GM06990 (cell line): ENCODE measurements at regions not wholly inside any gene's neighbourhood (a gene's known extent, or its start where the extent isn't known, plus 50 kb on each side); places are given as distances from the start of the nearest gene placed in this dataset.
A peak's percentile ranks its signal among the peaks of the same experiment; 100 is the strongest.

Experiments
- DNase-seq: peaks from one replicate; pipeline ENCODE4 v3.0.0-alpha.2; 2011; ENCODE audit not compliant: insufficient read length; ENCODE audit errors: extremely low read depth
- H3K27me3 ChIP-seq: replicated peaks from 2 replicates; pipeline ENCODE4 v1.6.0; 2011; ENCODE audit warnings: low read length; ENCODE audit not compliant: control insufficient read depth, insufficient read depth
- H3K36me3 ChIP-seq: 2 replicates; pipeline ENCODE4 v1.5.1; 2011; ENCODE audit warnings: low read length; ENCODE audit not compliant: control insufficient read depth, insufficient read depth
- H3K4me3 ChIP-seq: replicated peaks from 2 replicates; pipeline ENCODE4 v1.5.1; 2011; ENCODE audit warnings: low read depth, mild to moderate bottlenecking, control low read depth, low read length
- TF ChIP-seq, protein P1 (sequence below): IDR thresholded peaks from 2 replicates; pipeline ENCODE4 v1.5.1; 2011; ENCODE audit warnings: low read length, control low read depth, mild to moderate bottlenecking, inconsistent platforms; ENCODE audit not compliant: insufficient read depth, poor library complexity, severe bottlenecking

- Histone ChIP-seq H3K27me3 (no peaks in the 10 kb centered on the region), H3K4me3 (no peak overlapping the region), H3K36me3 (no peaks in the 10 kb centered on the region)
- TF ChIP-seq, protein P1, sequence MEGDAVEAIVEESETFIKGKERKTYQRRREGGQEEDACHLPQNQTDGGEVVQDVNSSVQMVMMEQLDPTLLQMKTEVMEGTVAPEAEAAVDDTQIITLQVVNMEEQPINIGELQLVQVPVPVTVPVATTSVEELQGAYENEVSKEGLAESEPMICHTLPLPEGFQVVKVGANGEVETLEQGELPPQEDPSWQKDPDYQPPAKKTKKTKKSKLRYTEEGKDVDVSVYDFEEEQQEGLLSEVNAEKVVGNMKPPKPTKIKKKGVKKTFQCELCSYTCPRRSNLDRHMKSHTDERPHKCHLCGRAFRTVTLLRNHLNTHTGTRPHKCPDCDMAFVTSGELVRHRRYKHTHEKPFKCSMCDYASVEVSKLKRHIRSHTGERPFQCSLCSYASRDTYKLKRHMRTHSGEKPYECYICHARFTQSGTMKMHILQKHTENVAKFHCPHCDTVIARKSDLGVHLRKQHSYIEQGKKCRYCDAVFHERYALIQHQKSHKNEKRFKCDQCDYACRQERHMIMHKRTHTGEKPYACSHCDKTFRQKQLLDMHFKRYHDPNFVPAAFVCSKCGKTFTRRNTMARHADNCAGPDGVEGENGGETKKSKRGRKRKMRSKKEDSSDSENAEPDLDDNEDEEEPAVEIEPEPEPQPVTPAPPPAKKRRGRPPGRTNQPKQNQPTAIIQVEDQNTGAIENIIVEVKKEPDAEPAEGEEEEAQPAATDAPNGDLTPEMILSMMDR: no peak
- no peak for DNase-seq
Observed at GRCh38 chr9:80177949-80178480, 606.2 kb downstream of the TLE4 start.

GRCh38 chr9:80175286-80176150, 603.8 kb downstream of the TLE4 start:
- TF ChIP-seq, protein P1: peak; percentile 65
- no peak overlapping the region for H3K4me3 ChIP-seq
- no peaks in the 10 kb centered on the region for H3K27me3 ChIP-seq
- no peak for DNase-seq
- no peaks in the 10 kb centered on the region for H3K36me3 ChIP-seq

DNA sequence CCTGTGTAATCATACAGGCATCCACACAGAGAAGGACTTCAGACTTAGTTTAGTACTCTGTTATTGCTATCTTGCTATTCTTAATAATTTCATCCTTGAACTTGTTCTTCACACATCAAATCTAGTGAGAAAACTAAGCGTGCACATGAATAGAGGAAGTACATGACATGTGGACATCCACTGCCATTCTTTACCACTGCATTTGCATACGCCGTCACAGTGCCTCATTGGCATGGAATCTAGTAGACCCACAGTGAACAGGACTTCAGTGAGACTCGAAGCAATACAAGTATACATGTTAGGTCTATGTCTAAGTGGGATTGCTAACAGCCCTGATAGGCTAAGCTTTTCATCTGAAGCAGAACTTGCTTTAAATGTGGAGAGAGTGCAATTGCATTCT, 592.1 kb downstream of the TLE4 start:
- TF ChIP-seq, protein P1: no peak
- peak; percentile 25 for DNase-seq
- H3K4me3 ChIP-seq: no peak overlapping the region
- H3K36me3 ChIP-seq: no peaks in the 10 kb centered on the region
- H3K27me3 ChIP-seq: no peaks in the 10 kb centered on the region

DNA sequence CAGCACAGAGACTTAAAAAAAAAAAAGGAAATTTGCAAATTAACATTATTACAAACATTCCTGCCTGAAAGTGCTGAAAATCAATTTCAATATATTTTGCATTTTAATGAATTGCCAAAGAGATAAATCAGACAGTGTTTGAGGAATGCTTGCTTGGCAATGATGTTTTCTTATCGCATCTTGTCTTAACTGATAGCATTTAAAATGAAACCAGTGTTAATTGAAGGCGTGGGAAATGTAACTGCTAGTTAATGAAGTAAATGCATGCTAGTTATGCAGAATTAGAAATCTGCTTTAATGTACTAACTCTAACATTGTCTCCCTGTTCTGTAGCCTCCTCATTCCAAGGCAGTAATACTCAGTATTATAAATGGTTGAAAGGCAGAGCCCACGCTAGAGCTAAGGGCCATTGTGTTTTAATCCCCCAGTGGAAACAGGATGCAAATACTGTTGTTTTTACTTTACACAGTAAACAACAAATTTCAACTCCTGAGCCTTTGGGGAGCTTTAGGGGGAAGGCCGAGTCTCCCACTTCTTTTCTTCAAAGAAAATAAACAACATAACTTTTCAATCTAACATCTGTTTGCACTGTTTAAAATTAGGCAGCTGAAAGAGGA, 586.9 kb downstream of the TLE4 start:
- no peak overlapping the region for H3K4me3 ChIP-seq
- H3K27me3 ChIP-seq: no peaks in the 10 kb centered on the region
- no peak for DNase-seq
- H3K36me3 ChIP-seq: no peaks in the 10 kb centered on the region
- TF ChIP-seq, protein P1: no peak

DNA sequence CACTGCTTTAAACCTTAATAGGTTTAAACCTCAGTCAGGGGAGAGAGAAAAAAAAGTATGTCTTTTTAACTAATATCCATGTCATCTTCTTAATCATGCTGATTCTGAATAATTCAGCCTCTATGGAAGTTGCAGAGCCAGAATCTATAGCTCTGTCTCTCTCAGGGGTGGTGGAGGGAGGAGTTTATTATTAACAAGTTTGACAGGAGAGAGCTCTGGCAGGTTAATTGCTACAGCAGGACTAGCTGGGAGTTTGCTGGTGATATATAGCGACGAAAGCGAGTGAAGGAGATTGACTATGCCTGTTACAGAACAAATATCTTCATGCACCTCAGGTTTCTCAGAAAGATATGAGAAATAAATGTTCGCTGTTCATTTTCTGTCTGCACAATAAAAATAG, 586.4 kb downstream of the TLE4 start:
- no peak for DNase-seq
- Histone ChIP-seq H3K4me3 (no peak overlapping the region), H3K36me3 (no peaks in the 10 kb centered on the region), H3K27me3 (no peaks in the 10 kb centered on the region)
- TF ChIP-seq, protein P1: no peak
